BE2C (cell line): ENCODE measurements at regions not wholly inside any gene's neighbourhood (a gene's known extent, or its start where the extent isn't known, plus 50 kb on each side); places are given as distances from the start of the nearest gene placed in this dataset.

Source experiments
- DNase-seq: peaks from one replicate; pipeline ENCODE4 v3.0.0-alpha.2; 2020
- H3K27me3 ChIP-seq: fragments of 250-450 bp; sonication (Bioruptor Pico); 2 replicates; pipeline ENCODE4 v1.5.1; 2020; ENCODE audit warnings: mild to moderate bottlenecking
- H3K36me3 ChIP-seq: fragments of 250-450 bp; sonication (Bioruptor Pico); 2 replicates; pipeline ENCODE4 v1.5.1; 2020; ENCODE audit warnings: mild to moderate bottlenecking
- H3K4me1 ChIP-seq: fragments of 250-450 bp; sonication (Bioruptor Pico); 2 replicates; pipeline ENCODE4 v1.5.1; 2020
- H3K4me3 ChIP-seq: 2 replicates; pipeline ENCODE4 v1.5.1; 2011; ENCODE audit warnings: low read depth, low read length
- H3K9me3 ChIP-seq: fragments of 250-450 bp; sonication (Bioruptor Pico); 2 replicates; pipeline ENCODE4 v1.5.1; 2020
- TF ChIP-seq, protein P1 (sequence below): IDR thresholded peaks from 2 replicates; pipeline ENCODE4 v1.5.1; 2012; ENCODE audit warnings: mild to moderate bottlenecking, low read depth, low read length

DNA sequence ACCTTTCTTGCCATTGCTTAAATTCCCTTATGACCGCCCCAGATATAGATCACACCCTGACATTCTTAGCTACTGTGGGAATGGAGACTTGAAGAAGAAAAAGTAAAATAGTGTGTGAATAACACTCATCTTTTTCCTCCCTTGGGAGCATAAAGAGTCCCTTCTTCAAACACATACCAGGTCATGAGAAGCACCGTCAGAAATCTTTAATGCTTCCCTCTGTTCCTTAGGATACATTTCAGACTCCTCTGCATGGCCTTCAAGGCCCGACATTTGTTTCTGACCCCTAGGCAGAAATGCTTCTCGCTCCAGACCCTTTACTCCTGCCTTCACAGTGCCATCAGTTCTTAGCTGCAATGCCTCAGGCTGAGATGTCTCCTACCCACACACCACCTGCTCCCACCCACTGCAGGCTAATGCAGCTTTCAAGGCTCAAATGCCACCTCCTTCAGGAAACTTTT is 143.8 kb upstream of the IL12A start:
- DNase-seq = no peak
- TF ChIP-seq, protein P1, sequence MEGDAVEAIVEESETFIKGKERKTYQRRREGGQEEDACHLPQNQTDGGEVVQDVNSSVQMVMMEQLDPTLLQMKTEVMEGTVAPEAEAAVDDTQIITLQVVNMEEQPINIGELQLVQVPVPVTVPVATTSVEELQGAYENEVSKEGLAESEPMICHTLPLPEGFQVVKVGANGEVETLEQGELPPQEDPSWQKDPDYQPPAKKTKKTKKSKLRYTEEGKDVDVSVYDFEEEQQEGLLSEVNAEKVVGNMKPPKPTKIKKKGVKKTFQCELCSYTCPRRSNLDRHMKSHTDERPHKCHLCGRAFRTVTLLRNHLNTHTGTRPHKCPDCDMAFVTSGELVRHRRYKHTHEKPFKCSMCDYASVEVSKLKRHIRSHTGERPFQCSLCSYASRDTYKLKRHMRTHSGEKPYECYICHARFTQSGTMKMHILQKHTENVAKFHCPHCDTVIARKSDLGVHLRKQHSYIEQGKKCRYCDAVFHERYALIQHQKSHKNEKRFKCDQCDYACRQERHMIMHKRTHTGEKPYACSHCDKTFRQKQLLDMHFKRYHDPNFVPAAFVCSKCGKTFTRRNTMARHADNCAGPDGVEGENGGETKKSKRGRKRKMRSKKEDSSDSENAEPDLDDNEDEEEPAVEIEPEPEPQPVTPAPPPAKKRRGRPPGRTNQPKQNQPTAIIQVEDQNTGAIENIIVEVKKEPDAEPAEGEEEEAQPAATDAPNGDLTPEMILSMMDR = no peak
- Histone ChIP-seq H3K9me3 (peaks cover 3% of the 10 kb centered on the region; the same call in 1 of the 2 replicates), H3K36me3 (peaks cover 44% of the 10 kb centered on the region), H3K4me1 (peaks cover 56% of the 10 kb centered on the region), H3K4me3 (peak overlapping the region; percentile 16; the same call in 1 of the 2 replicates), H3K27me3 (no peaks in the 10 kb centered on the region)

- Histone ChIP-seq H3K36me3 (peaks cover 45% of the 10 kb centered on the region), H3K27me3 (no peaks in the 10 kb centered on the region), H3K4me1 (peaks cover 58% of the 10 kb centered on the region), H3K9me3 (peaks cover 3% of the 10 kb centered on the region; the same call in 1 of the 2 replicates), H3K4me3 (no peak overlapping the region)
- TF ChIP-seq, protein P1 = no peak
- DNase-seq = no peak
Measured at GRCh38 chr3:159845737-159846136, 142.9 kb upstream of the IL12A start.

GRCh38 chr3:159846255-159846654 is 142.4 kb upstream of the IL12A start:
- Histone ChIP-seq H3K4me1 (peaks cover 64% of the 10 kb centered on the region), H3K36me3 (peaks cover 43% of the 10 kb centered on the region), H3K4me3 (no peak overlapping the region), H3K27me3 (no peaks in the 10 kb centered on the region), H3K9me3 (peaks cover 3% of the 10 kb centered on the region; the same call in 1 of the 2 replicates)
- TF ChIP-seq, protein P1 = no peak
- DNase-seq = no peak

DNA sequence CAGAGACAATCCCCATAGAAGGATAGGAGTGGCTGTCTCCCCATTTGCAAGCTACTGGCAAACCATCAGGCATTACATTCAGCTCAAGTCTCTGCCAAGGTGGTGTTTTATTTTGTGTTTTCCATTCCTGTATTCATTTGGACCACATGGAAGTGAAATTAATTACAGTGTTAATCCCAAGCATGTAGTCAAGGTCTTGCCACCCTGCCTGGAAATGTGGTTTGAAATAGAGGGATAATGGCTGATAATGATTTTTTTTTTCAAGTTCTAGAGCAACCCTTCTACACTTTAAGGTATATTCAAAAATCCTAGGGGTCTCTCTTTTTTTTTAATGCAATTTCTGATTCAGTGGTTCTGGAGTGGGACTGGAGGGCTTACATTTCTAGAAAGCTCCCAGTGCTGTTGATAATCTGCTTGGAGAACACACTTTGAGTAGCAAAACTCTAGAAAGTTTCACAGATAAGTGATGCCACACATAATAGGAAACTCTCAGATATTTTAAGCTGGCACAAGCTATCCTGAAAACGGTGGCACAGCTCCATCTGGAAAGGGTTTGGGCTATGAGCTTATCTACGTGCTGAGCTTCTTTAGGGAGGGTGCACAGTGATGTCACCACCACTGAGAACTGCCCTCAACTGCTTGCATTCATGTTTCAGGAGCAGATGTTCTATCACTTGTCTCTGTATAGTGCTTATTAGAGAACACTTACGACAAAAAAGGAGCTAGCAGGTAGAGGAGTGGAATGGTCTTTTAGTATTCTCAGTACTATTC is 140.1 kb upstream of the IL12A start:
- no peak for DNase-seq
- Histone ChIP-seq H3K27me3 (no peaks in the 10 kb centered on the region), H3K36me3 (peaks cover 39% of the 10 kb centered on the region), H3K4me3 (no peak overlapping the region), H3K9me3 (peaks cover 3% of the 10 kb centered on the region; the same call in 1 of the 2 replicates), H3K4me1 (peaks cover 68% of the 10 kb centered on the region)
- TF ChIP-seq, protein P1 = no peak

DNA sequence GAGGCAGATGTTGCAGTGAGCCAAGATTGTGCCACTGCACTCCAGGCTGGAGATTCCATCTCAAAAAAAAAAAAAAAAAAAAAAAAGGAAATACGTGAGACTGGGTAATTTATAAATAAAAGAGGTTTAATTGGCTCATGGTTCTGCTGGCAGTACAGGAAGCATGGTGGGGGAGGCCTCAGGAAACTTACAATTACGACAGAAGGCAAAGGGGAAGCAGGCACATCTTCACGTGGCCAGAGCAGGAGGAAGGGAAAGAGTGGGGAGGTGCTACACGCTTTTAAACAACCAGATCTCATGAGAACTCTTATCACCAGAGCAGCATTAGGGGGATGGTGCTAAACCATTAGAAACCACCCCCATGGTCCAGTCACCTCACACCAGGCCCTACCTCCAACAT is 138.2 kb upstream of the IL12A start:
- DNase-seq = peak; percentile 28
- peaks cover 56% of the 10 kb centered on the region for H3K4me1 ChIP-seq
- TF ChIP-seq, protein P1 = no peak

DNA sequence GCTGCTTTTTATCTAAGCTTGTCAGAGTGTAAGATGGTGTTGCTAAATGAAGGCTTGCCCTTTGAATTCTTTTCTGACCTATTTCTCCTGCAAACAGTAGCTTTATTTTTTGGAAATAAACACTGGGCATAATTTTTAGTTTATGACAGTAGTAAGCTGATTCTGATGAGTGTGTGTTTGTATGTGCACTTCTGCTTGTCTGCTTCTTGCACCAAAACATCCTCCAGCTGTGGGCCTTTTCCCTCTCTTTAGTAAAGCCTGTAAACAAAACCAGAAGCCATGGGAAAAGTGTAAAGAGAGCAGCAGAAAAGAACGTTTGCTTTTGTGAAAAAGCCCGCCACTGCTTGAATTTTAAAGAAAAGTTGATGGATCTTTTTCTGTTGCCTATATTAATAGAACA is 136.4 kb upstream of the IL12A start:
- peaks cover 51% of the 10 kb centered on the region for H3K4me1 ChIP-seq
- no peak for DNase-seq
- peaks cover 19% of the 10 kb centered on the region for H3K36me3 ChIP-seq
- TF ChIP-seq, protein P1 = no peak
- peak overlapping the region; percentile 51 for H3K4me3 ChIP-seq
- H3K9me3 ChIP-seq = peaks cover 3% of the 10 kb centered on the region; the same call in 1 of the 2 replicates
- H3K27me3 ChIP-seq = no peaks in the 10 kb centered on the region

More for the DNA sequence above, 138.2 kb upstream of the IL12A start:
- H3K36me3 ChIP-seq = peaks cover 24% of the 10 kb centered on the region
- no peak overlapping the region for H3K4me3 ChIP-seq
- no peaks in the 10 kb centered on the region for H3K27me3 ChIP-seq
- peaks cover 3% of the 10 kb centered on the region; the same call in 1 of the 2 replicates for H3K9me3 ChIP-seq
